MM.1S (cell line): ENCODE measurements at regions not wholly inside any gene's neighbourhood (a gene's known extent, or its start where the extent isn't known, plus 50 kb on each side); places are given as distances from the start of the nearest gene placed in this dataset.

ENCODE experiments used
- EZH2 ChIP-seq: fragments of 300-600 bp; sonication (generic); optimal IDR thresholded peaks from 2 replicates; pipeline ENCODE3; 2017; ENCODE audit warnings: low read depth, mild to moderate bottlenecking, antibody characterized with exemption, low read length, mixed read lengths
- EZH2phosphoT487 ChIP-seq: fragments of 300-600 bp; sonication (generic); IDR thresholded peaks from 2 replicates; pipeline ENCODE4 v1.6.1; 2018; ENCODE audit warnings: antibody characterized with exemption, low read length
- TF ChIP-seq, protein P1 (sequence below): fragments of 300-600 bp; sonication (generic); IDR thresholded peaks from 2 replicates; pipeline ENCODE4 v1.5.1; 2016; ENCODE audit warnings: antibody characterized with exemption, low read length, mixed read lengths

DNA sequence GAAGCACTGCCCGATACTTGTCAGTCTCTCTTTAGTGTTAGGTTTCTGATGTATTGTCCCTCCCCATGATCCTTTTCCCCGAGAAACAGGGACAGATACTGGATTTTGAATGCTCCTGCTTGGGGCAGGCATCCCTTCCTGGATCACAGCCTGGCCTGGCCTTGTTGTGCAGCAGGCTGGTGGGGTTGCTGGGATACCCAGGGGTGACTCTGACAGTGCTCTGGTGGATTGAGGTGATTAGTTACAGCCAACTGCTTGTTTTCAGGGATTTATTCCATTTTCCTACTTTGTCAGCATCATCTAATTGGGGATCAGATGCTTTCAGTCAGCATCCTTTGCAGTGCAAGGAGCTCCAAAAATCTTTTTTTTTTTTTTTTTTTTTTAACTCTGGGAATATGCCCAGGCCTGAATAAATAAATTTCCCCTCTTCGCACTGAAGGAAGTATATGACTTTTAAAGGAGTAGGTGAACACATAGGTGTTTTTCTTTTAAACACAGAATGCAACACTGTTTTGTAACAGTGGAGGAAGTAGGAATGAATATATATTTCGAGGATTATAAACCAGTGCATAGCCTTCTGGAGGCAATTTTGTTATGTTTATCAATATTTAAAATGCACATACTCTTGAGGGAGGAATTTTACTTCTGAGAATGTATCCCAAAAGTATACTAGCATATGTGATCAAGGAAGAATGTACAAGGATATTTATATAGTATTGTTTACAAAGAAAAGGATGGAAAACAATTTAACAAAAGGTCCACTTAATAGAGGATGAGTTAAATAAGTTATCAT, 127.3 kb upstream of the ELL2 start:
- TF ChIP-seq, protein P1, sequence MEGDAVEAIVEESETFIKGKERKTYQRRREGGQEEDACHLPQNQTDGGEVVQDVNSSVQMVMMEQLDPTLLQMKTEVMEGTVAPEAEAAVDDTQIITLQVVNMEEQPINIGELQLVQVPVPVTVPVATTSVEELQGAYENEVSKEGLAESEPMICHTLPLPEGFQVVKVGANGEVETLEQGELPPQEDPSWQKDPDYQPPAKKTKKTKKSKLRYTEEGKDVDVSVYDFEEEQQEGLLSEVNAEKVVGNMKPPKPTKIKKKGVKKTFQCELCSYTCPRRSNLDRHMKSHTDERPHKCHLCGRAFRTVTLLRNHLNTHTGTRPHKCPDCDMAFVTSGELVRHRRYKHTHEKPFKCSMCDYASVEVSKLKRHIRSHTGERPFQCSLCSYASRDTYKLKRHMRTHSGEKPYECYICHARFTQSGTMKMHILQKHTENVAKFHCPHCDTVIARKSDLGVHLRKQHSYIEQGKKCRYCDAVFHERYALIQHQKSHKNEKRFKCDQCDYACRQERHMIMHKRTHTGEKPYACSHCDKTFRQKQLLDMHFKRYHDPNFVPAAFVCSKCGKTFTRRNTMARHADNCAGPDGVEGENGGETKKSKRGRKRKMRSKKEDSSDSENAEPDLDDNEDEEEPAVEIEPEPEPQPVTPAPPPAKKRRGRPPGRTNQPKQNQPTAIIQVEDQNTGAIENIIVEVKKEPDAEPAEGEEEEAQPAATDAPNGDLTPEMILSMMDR = no peak
- TF ChIP-seq EZH2 = no peak
- TF ChIP-seq EZH2phosphoT487 = no peak
